Uterus (tissue), 3 donors: ENCODE measurements at regions not wholly inside any gene's neighbourhood (a gene's known extent, or its start where the extent isn't known, plus 50 kb on each side); places are given as distances from the start of the nearest gene placed in this dataset.
A peak's percentile ranks its signal among the peaks of the same experiment; 100 is the strongest.

Experiments used
- DNase-seq, 2 donors: peaks; one replicate each; pipeline ENCODE4 v3.0.0-alpha.2; 2019 to 2020
- H3K27ac ChIP-seq, 2 donors: fragments of 200-600 bp; sonication (generic); 1 replicate in 1 of 2; 2 replicates in 1 of 2; pipeline ENCODE4 v1.5.1; 2016 to 2018
- H3K27me3 ChIP-seq, 2 donors: fragments of 200-600 bp; sonication (generic); one replicate each; pipeline ENCODE4 v1.5.1; 2018 to 2019; ENCODE audit warnings: control low read depth in 1 of 2
- H3K36me3 ChIP-seq, 2 donors: fragments of 200-600 bp; sonication (generic); one replicate each; pipeline ENCODE4 v1.5.1; 2019; ENCODE audit warnings: control low read depth in 1 of 2
- H3K4me1 ChIP-seq, 2 donors: fragments of 200-600 bp; sonication (generic); one replicate each; pipeline ENCODE4 v1.5.1; 2018 to 2019; ENCODE audit warnings: control low read depth in 1 of 2
- H3K4me3 ChIP-seq, 2 donors: fragments of 200-600 bp; sonication (generic); 1 replicate in 1 of 2; 2 replicates in 1 of 2; pipeline ENCODE4 v1.5.1; 2018 to 2019; ENCODE audit warnings: mild to moderate bottlenecking in 1 of 2
- H3K9me3 ChIP-seq, 2 donors: fragments of 200-600 bp; sonication (generic); one replicate each; pipeline ENCODE4 v1.5.1; 2019; ENCODE audit warnings: control low read depth in 1 of 2
- CTCF ChIP-seq, 4 experiments: fragments of 200-600 bp in 2 of 4; fragments of 450-650 bp in 2 of 4; sonication (generic) in 2 of 4; IDR thresholded peaks; one replicate each; pipeline ENCODE4 v1.5.1; 2016 to 2019; ENCODE audit warnings: antibody characterized with exemption in 4 of 4, mild to moderate bottlenecking in 2 of 4, moderate library complexity in 1 of 4
- POLR2A ChIP-seq, 2 donors: fragments of 450-650 bp; IDR thresholded peaks; one replicate each; pipeline ENCODE4 v1.6.1; 2016; ENCODE audit warnings: antibody characterized with exemption in 2 of 2, mild to moderate bottlenecking in 1 of 2, moderate library complexity in 1 of 2
- intact Hi-C: fragments of 100-400 bp; cut with DNase I; formaldehyde crosslinking; loops from one replicate; pipeline ENCODE4 v1.15.1; 2023; ENCODE audit warnings: low total_unique reads
- donor health status: DM: yes; HTN: yes; CAD: no.

GRCh38 chr3:153008226-153008625 lies 153.8 kb upstream of the RAP2B start:
- intact Hi-C loops = no loop called here
- TF ChIP-seq CTCF (IDR thresholded peaks at IDR 0.05) (no peak), POLR2A (IDR thresholded peaks at IDR 0.05) (no peak)
- no peak overlapping the region for H3K27ac ChIP-seq
- DNase-seq = no peak
- H3K36me3 ChIP-seq = no peaks in the 10 kb centered on the region
- no peaks in the 10 kb centered on the region for H3K4me1 ChIP-seq
- no peaks in the 10 kb centered on the region for H3K27me3 ChIP-seq
- no peaks in the 10 kb centered on the region for H3K9me3 ChIP-seq
- H3K4me3 ChIP-seq = no peak overlapping the region

GRCh38 chr3:153023896-153024295 lies 138.1 kb upstream of the RAP2B start:
- Histone ChIP-seq H3K36me3 (no peaks in the 10 kb centered on the region), H3K27ac (no peak overlapping the region), H3K27me3 (no peaks in the 10 kb centered on the region), H3K4me3 (no peak overlapping the region), H3K4me1 (no peaks in the 10 kb centered on the region), H3K9me3 (no peaks in the 10 kb centered on the region)
- intact Hi-C loops = no loop called here
- DNase-seq = no peak
- TF ChIP-seq CTCF (IDR thresholded peaks at IDR 0.05) = no peak
- no peak for TF ChIP-seq POLR2A (IDR thresholded peaks at IDR 0.05)

GRCh38 chr3:153026026-153026425 lies 136.0 kb upstream of the RAP2B start:
- H3K27me3 ChIP-seq = no peaks in the 10 kb centered on the region
- no peak overlapping the region for H3K4me3 ChIP-seq
- no peaks in the 10 kb centered on the region for H3K9me3 ChIP-seq
- H3K27ac ChIP-seq = no peak overlapping the region
- intact Hi-C loops = no loop called here
- no peak for DNase-seq
- TF ChIP-seq POLR2A (IDR thresholded peaks at IDR 0.05) (no peak), CTCF (IDR thresholded peaks at IDR 0.05) (peak; percentile 44 to 60 (median 54))
- no peaks in the 10 kb centered on the region for H3K36me3 ChIP-seq
- H3K4me1 ChIP-seq = no peaks in the 10 kb centered on the region

DNA sequence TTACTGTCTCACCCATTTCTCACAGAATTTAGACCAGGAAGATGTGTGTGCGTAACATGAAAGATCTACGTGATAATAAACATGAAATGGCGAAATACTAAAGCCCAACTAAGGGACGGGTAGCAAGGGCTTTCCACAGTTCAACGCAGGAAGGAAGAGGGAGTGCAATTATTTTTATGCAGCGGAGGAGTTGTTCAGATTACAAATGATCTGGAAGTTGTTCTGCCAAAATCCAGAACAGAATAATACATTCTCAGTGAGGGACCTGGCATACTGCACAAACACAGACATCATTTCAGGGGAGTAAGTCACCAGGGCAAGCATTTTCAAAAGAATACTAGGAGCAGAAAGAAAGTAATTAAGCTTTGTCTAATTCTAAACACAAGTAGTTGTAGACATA lies 133.6 kb upstream of the RAP2B start:
- no peak for DNase-seq
- Histone ChIP-seq H3K9me3 (no peaks in the 10 kb centered on the region), H3K27ac (peak overlapping the region in 1 of 2 donors; percentile 20), H3K4me3 (no peak overlapping the region), H3K27me3 (no peaks in the 10 kb centered on the region), H3K4me1 (no peaks in the 10 kb centered on the region), H3K36me3 (no peaks in the 10 kb centered on the region)
- intact Hi-C loops = no loop called here
- TF ChIP-seq CTCF (IDR thresholded peaks at IDR 0.05) (no peak), POLR2A (IDR thresholded peaks at IDR 0.05) (no peak)

DNA sequence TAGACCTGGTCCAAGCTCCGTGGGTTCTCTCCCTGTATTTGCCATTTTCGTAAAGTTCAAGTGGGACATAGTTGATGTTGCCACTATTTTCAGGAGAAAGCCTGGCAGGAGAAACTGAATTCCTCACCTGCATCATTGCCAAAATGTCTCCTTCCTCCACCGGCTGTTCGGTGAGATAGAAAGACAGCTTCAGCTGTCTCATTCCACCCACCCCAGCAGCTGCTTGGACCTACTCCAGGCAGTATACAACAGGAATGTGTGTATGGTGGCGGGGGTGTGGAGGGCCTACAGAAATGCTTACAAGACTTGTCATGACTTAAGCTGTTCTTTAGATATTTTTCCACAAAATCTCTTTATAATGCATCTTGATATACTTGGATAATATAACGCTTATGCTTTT lies 132.7 kb upstream of the RAP2B start:
- Histone ChIP-seq H3K27me3 (no peaks in the 10 kb centered on the region), H3K27ac (no peak overlapping the region), H3K36me3 (no peaks in the 10 kb centered on the region), H3K4me1 (no peaks in the 10 kb centered on the region), H3K4me3 (no peak overlapping the region), H3K9me3 (no peaks in the 10 kb centered on the region)
- DNase-seq = no peak
- intact Hi-C loops = no loop called here
- TF ChIP-seq CTCF (IDR thresholded peaks at IDR 0.05) (no peak), POLR2A (IDR thresholded peaks at IDR 0.05) (no peak)
